ENCODE measurements at regions not wholly inside any gene's neighbourhood (a gene's known extent, or its start where the extent isn't known, plus 50 kb on each side); places are given as distances from the start of the nearest gene placed in this dataset.

GRCh38 chr16:35255816-35256215, 1796.4 kb downstream of the TP53TG3F start:
- no peak overlapping the region for H3K4me3 ChIP-seq (ENCODE audit: low read length)
- no peak for DNase-seq (ENCODE audit: low read depth)
- no peak for TF ChIP-seq CTCF (IDR thresholded peaks at IDR 0.05; ENCODE audit: insufficient read depth, low read depth, low read length, missing control alignments)

- DNase-seq (ENCODE audit: low read depth) = no peak
- no peak overlapping the region for H3K4me3 ChIP-seq (ENCODE audit: low read length)
- no peak for TF ChIP-seq CTCF (IDR thresholded peaks at IDR 0.05; ENCODE audit: insufficient read depth, low read depth, low read length, missing control alignments)
Measured at GRCh38 chr16:35258381-35258780, 1799.0 kb downstream of the TP53TG3F start.

- no peak for TF ChIP-seq CTCF (IDR thresholded peaks at IDR 0.05; ENCODE audit: insufficient read depth, low read depth, low read length, missing control alignments)
- H3K4me3 ChIP-seq (ENCODE audit: low read length) = no peak overlapping the region
- DNase-seq (ENCODE audit: low read depth) = no peak
Measured at GRCh38 chr16:35295856-35296255, 1836.4 kb downstream of the TP53TG3F start.

GRCh38 chr16:35296962-35297653, 1837.7 kb downstream of the TP53TG3F start:
- TF ChIP-seq CTCF (IDR thresholded peaks at IDR 0.05; ENCODE audit: insufficient read depth, low read depth, low read length, missing control alignments) = no peak
- peak; percentile 50 for DNase-seq (ENCODE audit: low read depth)

GRCh38 chr16:35298460-35299243, 1839.2 kb downstream of the TP53TG3F start:
- no peak for TF ChIP-seq CTCF (IDR thresholded peaks at IDR 0.05; ENCODE audit: insufficient read depth, low read depth, low read length, missing control alignments)
- DNase-seq (ENCODE audit: low read depth) = peak; percentile 71
- H3K4me3 ChIP-seq (ENCODE audit: low read length) = no peak overlapping the region

More at GRCh38 chr16:35296962-35297653, 1837.7 kb downstream of the TP53TG3F start:
- H3K4me3 ChIP-seq (ENCODE audit: low read length) = no peak overlapping the region

GRCh38 chr16:35302859-35303258, 1843.4 kb downstream of the TP53TG3F start:
- no peak for DNase-seq (ENCODE audit: low read depth)
- H3K4me3 ChIP-seq (ENCODE audit: low read length) = no peak overlapping the region
- no peak for TF ChIP-seq CTCF (IDR thresholded peaks at IDR 0.05; ENCODE audit: insufficient read depth, low read depth, low read length, missing control alignments)
